WTC11 (cell line): ENCODE measurements at regions not wholly inside any gene's neighbourhood (a gene's known extent, or its start where the extent isn't known, plus 50 kb on each side); places are given as distances from the start of the nearest gene placed in this dataset.

Source experiments
- ATAC-seq: fragments of 200-7000 bp; cut with Tn5 transposase; 2 replicates; pipeline ENCODE4 v1.10.0; 2021; ENCODE audit warnings: mild to moderate bottlenecking, moderate library complexity
- CTCF ChIA-PET: fragments of 300-600 bp; sonication (Branson Sonifier 250); formaldehyde crosslinking; loops from one replicate; lab custom pipeline; 2021; ENCODE audit warnings: antibody characterized with exemption; lab: Charles Lee
- POLR2A ChIA-PET: fragments of 350-600 bp; sonication (Branson Sonifier 250); formaldehyde crosslinking; loops from one replicate; lab custom pipeline; 2021; ENCODE audit warnings: antibody characterized with exemption; lab: Charles Lee
- DNase-seq: peaks from one replicate; pipeline ENCODE4 v3.0.0; 2021; ENCODE audit warnings: low spot score
- H3K27ac Mint-ChIP-seq: 2 replicates; pipeline ENCODE4 v1.8.0; 2021; ENCODE audit warnings: mixed read lengths
- H3K27me3 Mint-ChIP-seq: 2 replicates; pipeline ENCODE4 v1.8.0; 2021; ENCODE audit warnings: low read depth, mild to moderate bottlenecking, moderate library complexity, mixed read lengths
- H3K36me3 Mint-ChIP-seq: 2 replicates; pipeline ENCODE4 v1.8.0; 2021; ENCODE audit warnings: mixed read lengths
- H3K4me1 Mint-ChIP-seq: 2 replicates; pipeline ENCODE4 v1.8.0; 2022; ENCODE audit warnings: mixed read lengths
- H3K4me3 Mint-ChIP-seq: 2 replicates; pipeline ENCODE4 v1.8.0; 2021; ENCODE audit warnings: mild to moderate bottlenecking, moderate library complexity, mixed read lengths
- H3K9me3 Mint-ChIP-seq: 2 replicates; pipeline ENCODE4 v1.8.0; 2021; ENCODE audit warnings: mixed read lengths
- ARID4B ChIP-seq: sonication (generic); formaldehyde crosslinking; IDR thresholded peaks from 2 replicates; pipeline ENCODE4 v1.8.0; 2023; ENCODE audit warnings: missing genetic modification reagents, mild to moderate bottlenecking, borderline replicate concordance
- E2F5 ChIP-seq: sonication (generic); formaldehyde crosslinking; IDR thresholded peaks from 2 replicates; pipeline ENCODE4 v1.8.1; 2022; ENCODE audit warnings: mild to moderate bottlenecking, moderate library complexity, missing genetic modification reagents
- ELF4 ChIP-seq: sonication (generic); formaldehyde crosslinking; IDR thresholded peaks from 2 replicates; pipeline ENCODE4 v1.8.1; 2022; ENCODE audit warnings: low read depth, mild to moderate bottlenecking, moderate library complexity, missing genetic modification reagents
- EMX1 ChIP-seq: fragments of 250-450 bp; sonication (Bioruptor Pico); IDR thresholded peaks from 2 replicates; pipeline ENCODE4 v1.8.0; 2021; ENCODE audit warnings: mild to moderate bottlenecking
- FOXJ3 ChIP-seq: sonication (generic); formaldehyde crosslinking; IDR thresholded peaks from 2 replicates; pipeline ENCODE4 v1.9.0; 2021; ENCODE audit warnings: missing genetic modification reagents, mild to moderate bottlenecking, borderline replicate concordance
- GABPB1 ChIP-seq: sonication (generic); formaldehyde crosslinking; IDR thresholded peaks from 2 replicates; pipeline ENCODE4 v1.8.1; 2023; ENCODE audit warnings: mild to moderate bottlenecking, missing genetic modification reagents
- GRHL2 ChIP-seq: fragments of 250-450 bp; sonication (Bioruptor Pico); IDR thresholded peaks from 2 replicates; pipeline ENCODE4 v1.8.0; 2022; ENCODE audit warnings: mild to moderate bottlenecking, moderate library complexity; ENCODE audit not compliant: insufficient replicate concordance, severe bottlenecking
- GTF2I ChIP-seq: fragments of 250-450 bp; sonication (Bioruptor Pico); conservative IDR thresholded peaks from 2 replicates; pipeline ENCODE4 v1.4.0; 2021; ENCODE audit warnings: mild to moderate bottlenecking
- IRF2 ChIP-seq: sonication (generic); formaldehyde crosslinking; IDR thresholded peaks from 2 replicates; pipeline ENCODE4 v1.8.0; 2022; ENCODE audit warnings: low read depth, missing genetic modification reagents, borderline replicate concordance
- JAZF1 ChIP-seq: fragments of 250-450 bp; sonication (Bioruptor Pico); IDR thresholded peaks from 2 replicates; pipeline ENCODE4 v1.9.0; 2021; ENCODE audit warnings: moderate library complexity, mild to moderate bottlenecking, inconsistent platforms
- MXD4 ChIP-seq: fragments of 250-450 bp; sonication (Bioruptor Pico); IDR thresholded peaks from 2 replicates; pipeline ENCODE4 v1.8.0; 2021; ENCODE audit warnings: mild to moderate bottlenecking, moderate library complexity, borderline replicate concordance
- NFATC4 ChIP-seq: fragments of 250-450 bp; sonication (Bioruptor Pico); IDR thresholded peaks from 2 replicates; pipeline ENCODE4 v1.9.0; 2021; ENCODE audit warnings: mild to moderate bottlenecking
- NFYB ChIP-seq: sonication (generic); formaldehyde crosslinking; conservative IDR thresholded peaks from 2 replicates; pipeline ENCODE4 v1.8.0; 2022; ENCODE audit warnings: low read depth, missing genetic modification reagents
- NR3C1 ChIP-seq: sonication (generic); formaldehyde crosslinking; conservative IDR thresholded peaks from 2 replicates; pipeline ENCODE4 v1.8.1; 2023; ENCODE audit warnings: low read depth, mild to moderate bottlenecking, missing genetic modification reagents
- RORB ChIP-seq: fragments of 250-450 bp; sonication (Bioruptor Pico); IDR thresholded peaks from 2 replicates; pipeline ENCODE4 v1.9.0; 2021; ENCODE audit warnings: mild to moderate bottlenecking
- SOX15 ChIP-seq: fragments of 250-450 bp; sonication (Bioruptor Pico); IDR thresholded peaks from 2 replicates; pipeline ENCODE4 v1.9.0; 2021; ENCODE audit warnings: mild to moderate bottlenecking
- SP1 ChIP-seq: sonication (generic); formaldehyde crosslinking; conservative IDR thresholded peaks from 2 replicates; pipeline ENCODE4 v1.8.1; 2022; ENCODE audit warnings: missing genetic modification reagents
- ZBTB21 ChIP-seq: sonication (generic); formaldehyde crosslinking; IDR thresholded peaks from 2 replicates; pipeline ENCODE4 v1.8.1; 2023; ENCODE audit warnings: mild to moderate bottlenecking, missing genetic modification reagents, borderline replicate concordance
- ZNF232 ChIP-seq: sonication (generic); formaldehyde crosslinking; IDR thresholded peaks from 2 replicates; pipeline ENCODE4 v1.8.0; 2022; ENCODE audit warnings: mild to moderate bottlenecking, missing genetic modification reagents
- ZNF416 ChIP-seq: fragments of 250-450 bp; sonication (Bioruptor Pico); IDR thresholded peaks from 2 replicates; pipeline ENCODE4 v1.9.0; 2021; ENCODE audit warnings: mild to moderate bottlenecking, inconsistent platforms
- TF ChIP-seq, protein P1 (sequence below): sonication (generic); formaldehyde crosslinking; IDR thresholded peaks from 2 replicates; pipeline ENCODE4 v1.8.1; 2023; ENCODE audit warnings: mild to moderate bottlenecking, missing genetic modification reagents, borderline replicate concordance
- TF ChIP-seq, protein P2 (sequence below): sonication (generic); formaldehyde crosslinking; IDR thresholded peaks from 2 replicates; pipeline ENCODE4 v1.8.1; 2023; ENCODE audit warnings: mild to moderate bottlenecking, missing genetic modification reagents, moderate library complexity

DNA sequence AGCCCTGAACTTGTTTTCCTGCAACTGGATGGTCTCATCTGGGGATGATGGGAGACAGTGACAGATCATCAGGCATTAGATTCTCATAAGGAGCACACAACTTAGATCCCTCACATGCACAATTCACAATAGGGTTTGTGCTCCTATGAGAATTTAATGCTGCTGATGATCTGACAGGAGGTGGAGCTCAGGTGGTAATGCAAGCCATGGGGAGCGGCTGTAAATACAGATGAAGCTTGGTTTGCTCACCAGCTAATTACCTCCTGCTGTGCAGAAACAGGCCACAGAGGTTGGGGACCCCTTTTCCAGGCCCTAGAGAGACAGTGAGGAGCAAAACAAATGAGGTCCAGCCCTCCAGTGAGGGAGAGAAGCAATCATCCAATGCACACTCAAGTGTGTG lies 168.6 kb downstream of the RGS9 start:
- CTCF ChIA-PET = no interaction called here
- H3K27ac Mint-ChIP-seq = no peak overlapping the region
- POLR2A ChIA-PET = no interaction called here
- no peak overlapping the region for H3K4me3 Mint-ChIP-seq
- ATAC-seq (no peak), DNase-seq (no peak)
- H3K9me3 Mint-ChIP-seq = peaks cover 23% of the 10 kb centered on the region
- H3K36me3 Mint-ChIP-seq = peaks cover 4% of the 10 kb centered on the region
- no peaks in the 10 kb centered on the region for H3K27me3 Mint-ChIP-seq
- TF ChIP-seq NFYB = no peak
- TF ChIP-seq, protein P1, sequence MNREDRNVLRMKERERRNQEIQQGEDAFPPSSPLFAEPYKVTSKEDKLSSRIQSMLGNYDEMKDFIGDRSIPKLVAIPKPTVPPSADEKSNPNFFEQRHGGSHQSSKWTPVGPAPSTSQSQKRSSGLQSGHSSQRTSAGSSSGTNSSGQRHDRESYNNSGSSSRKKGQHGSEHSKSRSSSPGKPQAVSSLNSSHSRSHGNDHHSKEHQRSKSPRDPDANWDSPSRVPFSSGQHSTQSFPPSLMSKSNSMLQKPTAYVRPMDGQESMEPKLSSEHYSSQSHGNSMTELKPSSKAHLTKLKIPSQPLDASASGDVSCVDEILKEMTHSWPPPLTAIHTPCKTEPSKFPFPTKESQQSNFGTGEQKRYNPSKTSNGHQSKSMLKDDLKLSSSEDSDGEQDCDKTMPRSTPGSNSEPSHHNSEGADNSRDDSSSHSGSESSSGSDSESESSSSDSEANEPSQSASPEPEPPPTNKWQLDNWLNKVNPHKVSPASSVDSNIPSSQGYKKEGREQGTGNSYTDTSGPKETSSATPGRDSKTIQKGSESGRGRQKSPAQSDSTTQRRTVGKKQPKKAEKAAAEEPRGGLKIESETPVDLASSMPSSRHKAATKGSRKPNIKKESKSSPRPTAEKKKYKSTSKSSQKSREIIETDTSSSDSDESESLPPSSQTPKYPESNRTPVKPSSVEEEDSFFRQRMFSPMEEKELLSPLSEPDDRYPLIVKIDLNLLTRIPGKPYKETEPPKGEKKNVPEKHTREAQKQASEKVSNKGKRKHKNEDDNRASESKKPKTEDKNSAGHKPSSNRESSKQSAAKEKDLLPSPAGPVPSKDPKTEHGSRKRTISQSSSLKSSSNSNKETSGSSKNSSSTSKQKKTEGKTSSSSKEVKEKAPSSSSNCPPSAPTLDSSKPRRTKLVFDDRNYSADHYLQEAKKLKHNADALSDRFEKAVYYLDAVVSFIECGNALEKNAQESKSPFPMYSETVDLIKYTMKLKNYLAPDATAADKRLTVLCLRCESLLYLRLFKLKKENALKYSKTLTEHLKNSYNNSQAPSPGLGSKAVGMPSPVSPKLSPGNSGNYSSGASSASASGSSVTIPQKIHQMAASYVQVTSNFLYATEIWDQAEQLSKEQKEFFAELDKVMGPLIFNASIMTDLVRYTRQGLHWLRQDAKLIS (CRISPR knock-in tag) = no peak
- TF ChIP-seq ZBTB21 (CRISPR knock-in tag) = no peak
- TF ChIP-seq MXD4 (CRISPR knock-in tag) = no peak
- no peak for TF ChIP-seq IRF2
- TF ChIP-seq EMX1 (CRISPR knock-in tag) = no peak
- TF ChIP-seq ZNF416 = no peak
- TF ChIP-seq GABPB1 (CRISPR knock-in tag) = no peak
- TF ChIP-seq GRHL2 (CRISPR knock-in tag) = no peak
- TF ChIP-seq GTF2I = no peak
- TF ChIP-seq JAZF1 (CRISPR knock-in tag) = no peak
- TF ChIP-seq RORB (CRISPR knock-in tag) = no peak
- no peak for TF ChIP-seq E2F5 (CRISPR knock-in tag)
- no peak for TF ChIP-seq ARID4B
- no peak for TF ChIP-seq NR3C1 (CRISPR knock-in tag)
- no peak for TF ChIP-seq ELF4 (CRISPR knock-in tag)
- H3K4me1 Mint-ChIP-seq = peaks cover 6% of the 10 kb centered on the region

DNA sequence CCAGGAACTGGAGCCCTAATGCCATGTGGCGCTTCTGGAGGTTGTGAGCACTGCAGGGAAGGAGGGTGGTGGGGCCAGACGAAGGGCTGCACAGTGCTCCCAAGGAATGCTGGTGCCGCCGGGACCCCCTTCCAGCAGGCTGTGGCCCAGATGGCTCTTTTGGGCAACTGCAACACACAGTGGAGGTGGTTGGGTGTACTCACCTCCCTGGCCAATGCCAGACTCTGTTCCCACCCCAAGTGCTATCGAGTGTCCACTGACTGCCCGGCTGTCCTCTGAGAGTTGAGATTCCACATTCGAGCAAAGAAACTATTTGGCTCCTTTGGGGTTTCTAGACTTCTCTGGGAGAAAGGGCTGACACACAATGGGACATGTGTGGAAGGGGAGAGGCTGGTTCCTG lies 167.9 kb downstream of the RGS9 start:
- H3K27me3 Mint-ChIP-seq = no peaks in the 10 kb centered on the region
- no peak overlapping the region for H3K4me3 Mint-ChIP-seq
- peaks cover 6% of the 10 kb centered on the region for H3K4me1 Mint-ChIP-seq
- POLR2A ChIA-PET = no interaction called here
- peaks cover 4% of the 10 kb centered on the region for H3K36me3 Mint-ChIP-seq
- ATAC-seq (no peak), DNase-seq (no peak)
- CTCF ChIA-PET = no interaction called here
- peaks cover 23% of the 10 kb centered on the region for H3K9me3 Mint-ChIP-seq
- no peak overlapping the region for H3K27ac Mint-ChIP-seq
- TF ChIP-seq GRHL2 (CRISPR knock-in tag) = no peak
- no peak for TF ChIP-seq NFATC4 (CRISPR knock-in tag)
- no peak for TF ChIP-seq SOX15 (CRISPR knock-in tag)
- TF ChIP-seq ARID4B = no peak
- no peak for TF ChIP-seq FOXJ3 (CRISPR knock-in tag)
- TF ChIP-seq, protein P2, sequence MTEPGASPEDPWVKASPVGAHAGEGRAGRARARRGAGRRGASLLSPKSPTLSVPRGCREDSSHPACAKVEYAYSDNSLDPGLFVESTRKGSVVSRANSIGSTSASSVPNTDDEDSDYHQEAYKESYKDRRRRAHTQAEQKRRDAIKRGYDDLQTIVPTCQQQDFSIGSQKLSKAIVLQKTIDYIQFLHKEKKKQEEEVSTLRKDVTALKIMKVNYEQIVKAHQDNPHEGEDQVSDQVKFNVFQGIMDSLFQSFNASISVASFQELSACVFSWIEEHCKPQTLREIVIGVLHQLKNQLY (CRISPR knock-in tag) = no peak
- no peak for TF ChIP-seq ZNF232
- no peak for TF ChIP-seq SP1
